SK-N-SH (cell line): ENCODE measurements at regions not wholly inside any gene's neighbourhood (a gene's known extent, or its start where the extent isn't known, plus 50 kb on each side); places are given as distances from the start of the nearest gene placed in this dataset.

Source experiments
- CTCF ChIA-PET: fragments of 300-600, 350-600 bp; formaldehyde crosslinking; extraction: SDS; loops from one replicate; lab custom pipeline; 2021; lab: Yijun Ruan, JAX
- POLR2A ChIA-PET: fragments of 350-600 bp; sonication (Branson Sonifier 250); formaldehyde crosslinking; extraction: SDS; loops from one replicate; lab custom pipeline; 2020; ENCODE audit warnings: antibody characterized with exemption, inconsistent platforms; lab: Yijun Ruan, JAX
- DNase-seq: peaks from one replicate; pipeline ENCODE4 v3.0.0; 2012
- H2AFZ ChIP-seq: fragments of 200-600 bp; sonication (generic); 2 replicates; pipeline ENCODE4 v1.8.1; 2016; ENCODE audit warnings: antibody characterized with exemption, mild to moderate bottlenecking, low read depth
- H3F3A ChIP-seq: fragments of 200-600 bp; sonication (generic); replicated peaks from 2 replicates; pipeline ENCODE3; 2016; ENCODE audit warnings: antibody characterized with exemption, mild to moderate bottlenecking; ENCODE audit not compliant: insufficient read depth
- H3K27ac ChIP-seq, 2 experiments: fragments of 200-500 bp in 1 of 2; fragments of 200-600 bp in 1 of 2; sonication (Bioruptor generic) in 1 of 2; sonication (generic), shearing (Covaris generic) in 1 of 2; 2 replicates each; pipeline versions ENCODE4 v1.5.1 to v1.6.1; 2014 to 2016; ENCODE audit warnings: low read depth in 2 of 2, inconsistent platforms in 1 of 2, low read length in 1 of 2, mild to moderate bottlenecking in 1 of 2, mixed read lengths in 1 of 2
- H3K27me3 ChIP-seq: fragments of 200-600 bp; sonication (generic), shearing (Covaris generic); 2 replicates; pipeline ENCODE4 v1.6.1; 2016; ENCODE audit warnings: mixed run types; ENCODE audit not compliant: insufficient read depth
- H3K36me3 ChIP-seq, 2 experiments: fragments of 200-500 bp in 1 of 2; fragments of 200-600 bp in 1 of 2; sonication (Bioruptor generic) in 1 of 2; sonication (generic) in 1 of 2; replicated peaks in 1 of 2; 2 replicates each; pipeline versions ENCODE3 to v1.5.1; 2014 to 2016; ENCODE audit warnings: low read length in 1 of 2, mild to moderate bottlenecking in 1 of 2; ENCODE audit not compliant: insufficient read depth in 2 of 2, control insufficient read depth in 1 of 2
- H3K4me1 ChIP-seq, 2 experiments: fragments of 200-500 bp in 1 of 2; fragments of 200-600 bp in 1 of 2; sonication (Bioruptor generic) in 1 of 2; sonication (generic), shearing (Covaris generic) in 1 of 2; 2 replicates each; pipeline versions ENCODE4 v1.5.1 to v1.6.1; 2014 to 2016; ENCODE audit warnings: low read depth in 1 of 2, low read length in 1 of 2, mixed run types in 1 of 2; ENCODE audit not compliant: insufficient read depth in 2 of 2, control insufficient read depth in 1 of 2
- H3K4me2 ChIP-seq: fragments of 200-600 bp; sonication (generic), shearing (Covaris generic); 2 replicates; pipeline ENCODE4 v1.6.1; 2017; ENCODE audit warnings: mixed run types
- H3K4me3 ChIP-seq, 2 experiments: fragments of 200-500 bp in 1 of 2; fragments of 200-600 bp in 1 of 2; sonication (Bioruptor generic) in 1 of 2; sonication (generic), shearing (Covaris generic) in 1 of 2; 2 replicates each; pipeline versions ENCODE4 v1.5.1 to v1.8.1; 2014 to 2016; ENCODE audit warnings: low read depth in 2 of 2, inconsistent platforms in 1 of 2, low read length in 1 of 2, mild to moderate bottlenecking in 1 of 2, mixed read lengths in 1 of 2, moderate library complexity in 1 of 2
- H3K79me2 ChIP-seq: fragments of 200-600 bp; sonication (generic); 2 replicates; pipeline ENCODE4 v1.8.1; 2017; ENCODE audit warnings: mild to moderate bottlenecking; ENCODE audit not compliant: insufficient read depth
- H3K9ac ChIP-seq: fragments of 200-600 bp; sonication (generic); 2 replicates; pipeline ENCODE4 v1.6.1; 2017; ENCODE audit warnings: mixed run types
- H3K9me2 ChIP-seq: fragments of 200-600 bp; sonication (generic); 2 replicates; pipeline ENCODE4 v1.6.1; 2017; ENCODE audit warnings: mixed run types
- H3K9me3 ChIP-seq: fragments of 200-600 bp; sonication (generic); 2 replicates; pipeline ENCODE4 v1.6.1; 2017; ENCODE audit warnings: mixed run types, mild to moderate bottlenecking, moderate library complexity
- H4K20me1 ChIP-seq: fragments of 200-600 bp; sonication (generic); 2 replicates; pipeline ENCODE4 v1.6.1; 2017; ENCODE audit warnings: mild to moderate bottlenecking, mixed run types; ENCODE audit not compliant: insufficient read depth
- EZH2phosphoT487 ChIP-seq: fragments of 200-600 bp; sonication (generic); IDR thresholded peaks from 2 replicates; pipeline ENCODE4 v1.6.1; 2017; ENCODE audit warnings: low read depth, mixed run types, mild to moderate bottlenecking, antibody characterized with exemption, moderate library complexity, borderline replicate concordance
- FOSL2 ChIP-seq: IDR thresholded peaks from 2 replicates; pipeline ENCODE4 v1.4.0; 2012; ENCODE audit warnings: low read depth, mild to moderate bottlenecking, moderate library complexity, borderline replicate concordance
- GATA2 ChIP-seq: sonication (generic); formaldehyde crosslinking; IDR thresholded peaks from 2 replicates; pipeline ENCODE4 v1.5.0; 2020; ENCODE audit warnings: mild to moderate bottlenecking, missing genetic modification reagents
- JUND ChIP-seq: IDR thresholded peaks from 2 replicates; pipeline ENCODE4 v1.4.0; 2012
- MEF2A ChIP-seq: IDR thresholded peaks from 2 replicates; pipeline ENCODE4 v1.4.0; 2012; ENCODE audit warnings: low read depth, borderline replicate concordance
- MXI1 ChIP-seq: IDR thresholded peaks from 2 replicates; pipeline ENCODE4 v1.6.1; 2012; ENCODE audit warnings: mild to moderate bottlenecking, low read depth, low read length, improper control_type of control experiment
- NFIC ChIP-seq: IDR thresholded peaks from 2 replicates; pipeline ENCODE4 v1.4.0; 2012; ENCODE audit warnings: borderline replicate concordance
- WGBS: methylation state at CpG from one replicate; pipeline ENCODE4 v1.1.6; 2017; ENCODE audit warnings: low lambda C conversion rate; 5-methylcytosine and 5-hydroxymethylcytosine counted together
- TF ChIP-seq, protein P1 (sequence below): IDR thresholded peaks from 2 replicates; pipeline ENCODE4 v1.4.0; 2012; ENCODE audit warnings: low read depth, borderline replicate concordance
- TF ChIP-seq, protein P2 (sequence below): fragments of 150-350 bp; IDR thresholded peaks from 2 replicates; pipeline ENCODE4 v1.6.1; 2016; ENCODE audit warnings: mild to moderate bottlenecking, low read depth, low read length
- TF ChIP-seq, protein P3 (sequence below): fragments of 200-600 bp; sonication (generic); IDR thresholded peaks from 2 replicates; pipeline ENCODE4 v1.6.1; 2017; ENCODE audit warnings: antibody characterized with exemption, mild to moderate bottlenecking, moderate library complexity

DNA sequence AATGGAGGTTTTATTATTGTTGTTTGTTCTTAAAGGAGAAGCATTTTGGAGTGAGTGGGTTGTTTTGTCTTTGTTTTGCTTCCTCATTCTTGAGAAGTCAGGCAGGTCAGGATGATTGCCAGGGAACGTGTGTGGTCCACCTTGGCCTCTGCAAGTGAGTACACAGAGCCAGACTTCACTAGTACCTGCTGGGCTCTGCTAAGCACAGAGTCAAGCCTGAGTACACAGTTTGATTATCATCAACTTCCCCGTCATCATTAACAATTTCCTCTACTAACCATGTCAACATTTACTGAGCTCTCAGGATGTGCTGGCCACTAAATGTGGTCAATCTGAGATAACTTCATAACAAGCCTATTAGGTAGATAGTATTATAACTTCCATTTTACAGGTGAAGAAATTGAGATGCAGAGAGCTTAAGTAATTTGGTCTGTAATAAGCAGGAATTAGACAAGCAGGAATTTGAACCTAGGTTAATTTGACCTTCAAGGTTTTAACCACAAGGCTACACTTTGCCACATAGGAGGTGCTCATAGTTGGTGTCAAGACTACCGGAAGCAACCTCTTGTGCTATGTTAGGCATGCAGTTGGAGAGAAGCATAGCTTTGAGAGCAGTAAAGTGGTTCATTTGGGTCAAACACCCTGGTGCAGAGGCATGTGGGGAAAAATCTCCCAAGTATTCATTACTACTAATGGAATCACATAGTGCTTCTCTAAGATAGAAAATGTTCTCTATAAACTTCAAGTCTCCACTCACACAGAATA, 178.3 kb downstream of the NUAK1 start:
- POLR2A ChIA-PET: no interaction called here
- TF ChIP-seq JUND: no peak
- TF ChIP-seq, protein P1, sequence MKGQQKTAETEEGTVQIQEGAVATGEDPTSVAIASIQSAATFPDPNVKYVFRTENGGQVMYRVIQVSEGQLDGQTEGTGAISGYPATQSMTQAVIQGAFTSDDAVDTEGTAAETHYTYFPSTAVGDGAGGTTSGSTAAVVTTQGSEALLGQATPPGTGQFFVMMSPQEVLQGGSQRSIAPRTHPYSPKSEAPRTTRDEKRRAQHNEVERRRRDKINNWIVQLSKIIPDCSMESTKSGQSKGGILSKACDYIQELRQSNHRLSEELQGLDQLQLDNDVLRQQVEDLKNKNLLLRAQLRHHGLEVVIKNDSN: no peak
- no peak for TF ChIP-seq MEF2A
- TF ChIP-seq MXI1: no peak
- no peak for TF ChIP-seq GATA2 (CRISPR knock-in tag)
- no peak for TF ChIP-seq NFIC
- TF ChIP-seq, protein P2, sequence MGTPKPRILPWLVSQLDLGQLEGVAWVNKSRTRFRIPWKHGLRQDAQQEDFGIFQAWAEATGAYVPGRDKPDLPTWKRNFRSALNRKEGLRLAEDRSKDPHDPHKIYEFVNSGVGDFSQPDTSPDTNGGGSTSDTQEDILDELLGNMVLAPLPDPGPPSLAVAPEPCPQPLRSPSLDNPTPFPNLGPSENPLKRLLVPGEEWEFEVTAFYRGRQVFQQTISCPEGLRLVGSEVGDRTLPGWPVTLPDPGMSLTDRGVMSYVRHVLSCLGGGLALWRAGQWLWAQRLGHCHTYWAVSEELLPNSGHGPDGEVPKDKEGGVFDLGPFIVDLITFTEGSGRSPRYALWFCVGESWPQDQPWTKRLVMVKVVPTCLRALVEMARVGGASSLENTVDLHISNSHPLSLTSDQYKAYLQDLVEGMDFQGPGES: no peak
- no peak for TF ChIP-seq EZH2phosphoT487
- Histone ChIP-seq H3F3A (no peaks in the 10 kb centered on the region), H3K27ac (no peak overlapping the region), H4K20me1 (no peaks in the 10 kb centered on the region), H3K4me3 (no peak overlapping the region), H3K79me2 (no peaks in the 10 kb centered on the region), H2AFZ (no peak overlapping the region), H3K4me2 (no peak overlapping the region), H3K36me3 (no peaks in the 10 kb centered on the region), H3K27me3 (no peaks in the 10 kb centered on the region), H3K9ac (no peak overlapping the region), H3K9me2 (no peaks in the 10 kb centered on the region), H3K9me3 (no peaks in the 10 kb centered on the region), H3K4me1 (no peaks in the 10 kb centered on the region)
- 61% methylated on average over 3 of the region's 3 CpGs for WGBS
- DNase-seq: no peak
- CTCF ChIA-PET: no interaction called here

DNA sequence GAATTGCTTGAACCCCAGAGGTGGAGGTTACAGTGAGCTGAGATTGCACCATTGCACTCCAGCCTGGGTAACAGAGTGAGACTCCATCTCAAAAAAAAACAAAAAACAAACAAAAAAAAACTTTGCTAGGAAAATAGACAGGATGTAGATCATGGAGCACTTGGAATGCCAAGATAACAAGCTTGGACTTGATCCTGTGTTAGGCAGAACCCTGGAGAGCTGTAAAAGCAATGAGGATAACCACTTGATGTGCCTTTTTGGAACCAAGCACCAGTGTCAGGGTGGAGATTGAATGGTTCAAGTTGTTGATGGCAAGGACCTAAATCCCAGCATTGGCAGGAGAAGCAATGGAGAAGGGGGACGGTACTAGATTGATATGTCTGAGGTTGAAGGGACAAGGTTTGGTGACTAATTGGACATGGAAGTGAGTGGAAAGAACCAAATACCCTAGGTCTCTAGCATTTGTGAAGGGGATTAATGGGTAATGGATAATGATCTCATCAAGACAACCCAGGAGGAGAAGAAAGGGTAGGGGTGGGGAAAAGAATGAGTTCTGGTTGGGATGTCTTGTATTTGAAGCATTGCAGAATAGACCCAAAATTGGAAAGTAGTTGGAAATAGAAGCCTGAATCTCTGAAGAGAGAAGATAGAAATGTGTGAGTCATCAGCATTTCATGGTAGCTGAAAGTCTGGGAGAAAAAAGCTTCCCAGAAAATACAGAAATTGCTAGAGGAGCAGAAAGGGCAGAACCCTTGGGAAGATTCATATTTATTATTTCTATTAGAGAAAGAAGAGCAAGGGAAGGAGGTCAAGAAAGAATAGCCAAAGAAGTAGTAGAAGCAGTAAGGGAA, 176.7 kb downstream of the NUAK1 start:
- TF ChIP-seq FOSL2: peak; percentile 24; the same call in 1 of the 2 replicates
- TF ChIP-seq, protein P3, sequence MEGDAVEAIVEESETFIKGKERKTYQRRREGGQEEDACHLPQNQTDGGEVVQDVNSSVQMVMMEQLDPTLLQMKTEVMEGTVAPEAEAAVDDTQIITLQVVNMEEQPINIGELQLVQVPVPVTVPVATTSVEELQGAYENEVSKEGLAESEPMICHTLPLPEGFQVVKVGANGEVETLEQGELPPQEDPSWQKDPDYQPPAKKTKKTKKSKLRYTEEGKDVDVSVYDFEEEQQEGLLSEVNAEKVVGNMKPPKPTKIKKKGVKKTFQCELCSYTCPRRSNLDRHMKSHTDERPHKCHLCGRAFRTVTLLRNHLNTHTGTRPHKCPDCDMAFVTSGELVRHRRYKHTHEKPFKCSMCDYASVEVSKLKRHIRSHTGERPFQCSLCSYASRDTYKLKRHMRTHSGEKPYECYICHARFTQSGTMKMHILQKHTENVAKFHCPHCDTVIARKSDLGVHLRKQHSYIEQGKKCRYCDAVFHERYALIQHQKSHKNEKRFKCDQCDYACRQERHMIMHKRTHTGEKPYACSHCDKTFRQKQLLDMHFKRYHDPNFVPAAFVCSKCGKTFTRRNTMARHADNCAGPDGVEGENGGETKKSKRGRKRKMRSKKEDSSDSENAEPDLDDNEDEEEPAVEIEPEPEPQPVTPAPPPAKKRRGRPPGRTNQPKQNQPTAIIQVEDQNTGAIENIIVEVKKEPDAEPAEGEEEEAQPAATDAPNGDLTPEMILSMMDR: no peak
- H3F3A ChIP-seq: no peaks in the 10 kb centered on the region
- H4K20me1 ChIP-seq: no peaks in the 10 kb centered on the region
- H3K27ac ChIP-seq: peak overlapping the region in 1 of 2 experiments; percentile 6; a peak in 1 of 4 replicates
- ChIA-PET CTCF (no interaction called here), POLR2A (no interaction called here)
- H3K9ac ChIP-seq: no peak overlapping the region
- no peaks in the 10 kb centered on the region for H3K4me1 ChIP-seq
- H3K9me3 ChIP-seq: no peaks in the 10 kb centered on the region
- H3K27me3 ChIP-seq: no peaks in the 10 kb centered on the region
- H3K4me2 ChIP-seq: no peak overlapping the region
- no peak overlapping the region for H3K4me3 ChIP-seq
- H3K36me3 ChIP-seq: no peaks in the 10 kb centered on the region
- WGBS: 95% methylated on average over 1 of the region's 1 CpG
- no peak for DNase-seq
- no peaks in the 10 kb centered on the region for H3K79me2 ChIP-seq
- H3K9me2 ChIP-seq: no peaks in the 10 kb centered on the region
- no peak overlapping the region for H2AFZ ChIP-seq
